ENCODE measurements at regions not wholly inside any gene's neighbourhood (a gene's known extent, or its start where the extent isn't known, plus 50 kb on each side); places are given as distances from the start of the nearest gene placed in this dataset.
"Not testable (repeated sequence)": the region's sequence is repeated elsewhere in the genome, so short reads cannot be mapped to it uniquely, and the experiment has no call there.

DNA sequence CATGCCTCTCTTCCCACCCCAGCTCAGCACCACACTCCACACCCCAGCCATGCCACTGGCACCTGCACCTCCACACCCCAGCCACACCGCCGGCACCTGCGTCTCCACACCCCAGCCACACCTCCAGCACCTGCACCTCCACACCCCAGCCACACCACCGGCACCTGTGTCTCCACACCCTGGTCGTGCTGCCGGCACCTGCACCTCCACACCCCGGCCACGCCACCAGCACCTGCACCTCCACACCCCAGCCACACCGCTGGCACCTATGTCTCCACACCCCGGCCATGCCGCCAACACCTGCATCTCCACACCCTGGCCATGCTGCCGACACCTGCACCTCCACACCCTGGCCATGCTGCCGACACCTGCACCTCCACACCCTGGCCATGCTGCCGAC lies 389.7 kb upstream of the MYT1L start:
- not testable (repeated sequence) for DNase-seq (ENCODE audit: low read depth, low spot score)

DNA sequence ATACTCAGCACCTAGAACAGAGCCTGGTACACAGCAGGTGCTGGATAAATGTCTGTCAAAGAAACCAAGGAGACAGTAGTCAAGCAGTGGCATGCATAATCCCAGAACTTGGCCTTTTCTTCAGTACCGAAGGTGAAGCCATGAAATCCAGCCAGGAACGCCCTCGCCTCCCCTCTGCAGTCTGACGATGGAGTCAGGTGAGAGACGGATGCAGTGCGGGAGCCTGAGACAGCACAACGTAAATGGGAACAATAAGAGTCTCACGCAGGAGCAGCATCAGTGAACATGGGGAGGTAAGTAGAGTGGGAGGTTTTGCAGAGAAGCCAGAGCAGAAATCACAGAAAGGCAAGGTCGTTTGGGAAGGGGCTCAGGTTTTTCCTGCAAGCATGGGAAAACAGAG lies 389.3 kb upstream of the MYT1L start:
- no peak for DNase-seq (ENCODE audit: low read depth, low spot score)

DNA sequence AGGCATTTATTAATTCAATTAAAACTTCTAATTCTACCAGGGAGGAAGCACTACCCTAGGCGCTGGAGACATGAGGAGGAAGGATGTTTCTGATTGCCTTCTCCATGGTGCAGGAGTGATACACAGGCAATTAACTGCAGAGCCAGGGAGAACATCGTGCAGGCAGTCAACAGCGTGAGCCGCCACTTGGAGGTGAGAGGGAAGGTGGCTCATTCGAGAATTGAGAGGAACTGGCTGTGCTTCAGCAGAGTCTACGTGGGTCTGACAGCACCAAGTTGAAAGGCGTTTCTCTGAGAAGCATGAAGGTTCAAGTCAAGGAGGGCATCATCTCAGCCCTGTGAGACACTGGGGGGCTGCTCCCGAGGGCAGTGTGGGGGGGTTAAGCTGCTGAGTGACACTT lies 388.7 kb upstream of the MYT1L start:
- DNase-seq (ENCODE audit: low read depth, low spot score) = no peak

DNA sequence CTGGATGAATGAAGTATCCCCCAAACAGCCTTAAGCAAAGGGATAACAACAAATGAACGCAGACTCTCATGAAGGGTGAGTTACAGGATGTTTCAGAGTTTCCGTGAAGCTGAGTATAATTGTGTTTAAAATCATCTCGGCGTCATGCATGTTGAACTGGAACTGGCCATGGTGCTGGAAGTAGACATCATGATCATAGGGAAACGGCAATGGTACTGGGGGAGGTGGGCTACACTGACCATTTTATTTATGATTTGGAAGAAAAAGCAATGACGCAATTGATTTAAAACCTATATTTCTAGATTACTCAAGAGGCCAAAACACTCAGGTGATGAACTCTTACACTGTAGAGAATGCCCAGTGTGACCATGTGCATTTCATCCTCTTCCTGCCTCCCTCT lies 387.9 kb upstream of the MYT1L start:
- no peak for DNase-seq (ENCODE audit: low read depth, low spot score)

DNA sequence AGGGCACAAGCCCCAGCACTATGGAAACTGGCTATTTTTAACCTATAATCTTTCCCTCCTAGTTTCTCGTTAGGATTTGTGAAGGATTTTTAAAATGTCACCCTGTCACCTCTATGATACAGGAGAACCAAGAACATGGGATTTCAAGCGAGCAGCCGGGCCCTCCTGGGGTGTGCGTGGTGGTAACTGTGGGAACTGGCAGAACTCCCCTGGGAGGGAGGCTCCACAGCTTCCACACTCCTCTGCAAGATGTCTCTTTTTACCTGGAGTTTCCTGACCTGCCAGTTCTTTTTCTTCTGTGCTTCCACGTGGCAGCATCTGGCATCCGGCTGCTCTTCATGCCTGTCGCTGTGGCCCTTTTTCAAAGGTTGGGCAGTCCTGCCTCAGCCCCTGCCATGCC lies 386.3 kb upstream of the MYT1L start:
- DNase-seq (ENCODE audit: low read depth, low spot score) = no peak

DNA sequence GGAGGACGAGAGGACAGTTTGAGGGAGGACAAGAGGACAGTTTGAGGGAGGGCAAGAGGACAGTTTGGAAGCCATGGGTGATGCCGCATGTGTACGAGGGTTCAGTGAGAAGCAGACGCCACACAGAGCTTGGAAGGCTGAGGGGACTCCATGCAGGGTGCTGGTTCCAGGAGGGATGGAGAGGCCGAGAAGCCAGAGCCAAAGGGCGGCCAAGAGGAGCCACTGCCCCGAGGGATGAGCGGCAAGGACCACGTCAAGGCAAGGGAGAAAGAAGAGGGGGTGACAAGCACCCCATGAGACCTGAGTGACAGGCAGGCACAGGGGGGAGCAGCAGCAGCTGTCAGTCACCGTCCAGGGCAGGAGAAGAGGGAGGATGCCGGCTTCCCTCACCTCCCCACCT lies 385.7 kb upstream of the MYT1L start:
- DNase-seq (ENCODE audit: low read depth, low spot score) = no peak

DNA sequence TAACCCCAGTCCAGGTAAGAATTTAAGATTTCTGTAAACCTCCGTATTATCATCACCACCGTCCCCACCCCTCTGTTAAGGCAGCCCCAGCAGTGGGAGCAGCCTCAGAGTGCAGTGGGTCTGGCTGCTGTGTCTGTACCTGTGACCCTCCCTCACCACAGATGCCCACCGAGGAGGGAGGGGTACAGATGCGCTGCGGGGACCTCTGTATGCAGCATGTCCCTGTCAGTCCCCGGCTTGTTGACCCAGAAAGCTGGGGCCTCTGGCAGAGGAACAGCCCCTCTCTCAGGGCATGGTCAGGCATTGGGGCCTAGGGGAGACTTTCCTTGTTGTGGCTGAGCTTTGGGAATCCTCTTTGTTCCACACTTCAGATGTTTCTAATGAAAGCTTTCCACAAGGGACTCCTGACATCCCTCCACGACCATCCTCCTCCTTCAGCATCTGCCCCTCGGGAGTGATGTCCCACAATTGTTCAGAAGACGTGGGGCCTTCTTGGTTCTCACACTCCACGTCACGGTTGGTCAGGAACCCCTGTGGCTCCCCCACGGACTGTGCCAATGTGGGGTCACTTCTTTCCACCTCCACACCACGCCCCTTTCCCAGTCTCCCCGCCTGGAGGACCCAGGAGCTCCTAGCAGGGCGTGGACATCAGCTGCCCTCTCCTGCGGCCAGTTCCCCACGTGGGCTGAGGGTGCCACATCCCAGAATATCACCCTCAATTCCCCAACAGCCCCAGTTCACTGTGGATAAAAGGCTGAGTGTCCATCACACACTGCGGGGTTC lies 384.2 kb upstream of the MYT1L start:
- no peak for DNase-seq (ENCODE audit: low read depth, low spot score)

DNA sequence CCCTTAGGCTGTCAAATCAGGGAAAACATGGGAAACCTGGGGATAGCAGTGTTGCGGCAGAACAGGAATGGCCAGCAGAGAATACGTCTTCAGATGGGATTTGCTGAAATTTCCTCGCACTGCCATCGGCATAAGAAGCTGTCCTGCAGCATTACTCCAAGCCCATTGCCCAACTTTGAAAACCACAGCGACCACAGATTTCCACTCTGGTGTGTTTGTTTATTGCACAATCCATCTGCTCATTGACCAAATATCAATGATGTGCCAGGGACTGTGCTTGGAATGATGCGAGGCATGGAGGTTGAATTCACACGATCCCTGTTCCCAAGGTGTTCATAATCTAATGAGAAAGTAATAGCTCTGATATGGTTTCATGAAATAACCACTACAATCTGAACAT lies 383.3 kb upstream of the MYT1L start:
- no peak for DNase-seq (ENCODE audit: low read depth, low spot score)

DNA sequence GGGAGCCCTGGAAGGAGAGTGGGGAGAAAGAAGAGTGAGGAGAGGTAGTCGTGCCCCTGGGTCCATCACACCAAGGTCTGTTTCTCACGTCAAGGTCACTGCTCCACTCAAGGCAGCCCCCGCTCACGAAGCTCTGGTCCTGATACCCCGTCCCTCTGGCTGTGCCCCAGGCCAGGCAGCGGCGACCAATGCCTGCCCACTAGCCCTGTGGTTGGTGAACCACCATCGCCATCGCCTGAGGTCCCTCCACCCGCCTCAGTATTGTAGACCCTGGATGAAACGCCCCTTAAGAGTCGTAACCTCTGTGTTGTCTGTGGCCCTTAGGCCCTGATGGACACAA lies 378.3 kb upstream of the MYT1L start:
- no peak for DNase-seq (ENCODE audit: low read depth, low spot score)

DNA sequence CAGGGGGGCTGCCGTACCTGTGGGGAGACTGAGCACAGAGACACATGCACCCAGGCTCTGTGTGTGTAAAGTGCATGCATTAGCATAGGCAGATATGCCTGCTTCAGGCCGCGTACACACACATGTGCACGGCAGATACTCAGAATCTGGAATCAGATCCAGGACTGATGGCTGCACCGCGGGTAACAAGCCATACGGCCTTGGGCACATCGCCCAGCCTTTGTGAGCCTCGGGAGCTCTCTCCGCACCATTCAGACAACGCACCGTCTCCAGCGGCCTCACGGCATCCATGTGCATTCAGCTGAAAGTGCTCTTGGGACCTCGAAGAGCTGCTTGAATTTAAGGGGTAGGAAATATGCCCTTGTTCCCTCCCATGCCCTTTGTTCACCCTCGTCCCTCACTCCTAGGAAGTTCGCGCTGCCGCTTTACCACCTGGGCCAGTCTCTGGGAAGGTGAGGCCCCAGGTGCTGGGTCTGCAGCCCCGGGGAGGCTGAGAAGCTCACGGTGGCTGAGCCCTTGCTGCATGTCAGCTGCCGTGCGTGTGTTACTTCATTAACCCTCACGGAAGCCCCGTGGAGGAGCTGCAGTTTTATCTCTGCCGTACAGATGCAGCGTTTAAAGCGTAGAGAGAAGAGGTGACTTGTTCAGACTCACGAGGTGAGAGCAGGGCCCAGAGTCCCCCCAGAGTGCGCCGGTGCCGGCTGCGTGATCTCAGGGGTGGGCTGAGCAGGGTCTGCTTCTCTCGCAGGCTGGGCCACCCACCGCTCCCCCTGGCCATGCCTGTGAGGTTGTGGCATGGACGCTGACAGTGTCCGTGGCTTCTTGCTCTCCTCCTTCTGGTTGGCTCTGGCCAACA lies 377.7 kb upstream of the MYT1L start:
- DNase-seq (ENCODE audit: low read depth, low spot score) = no peak

DNA sequence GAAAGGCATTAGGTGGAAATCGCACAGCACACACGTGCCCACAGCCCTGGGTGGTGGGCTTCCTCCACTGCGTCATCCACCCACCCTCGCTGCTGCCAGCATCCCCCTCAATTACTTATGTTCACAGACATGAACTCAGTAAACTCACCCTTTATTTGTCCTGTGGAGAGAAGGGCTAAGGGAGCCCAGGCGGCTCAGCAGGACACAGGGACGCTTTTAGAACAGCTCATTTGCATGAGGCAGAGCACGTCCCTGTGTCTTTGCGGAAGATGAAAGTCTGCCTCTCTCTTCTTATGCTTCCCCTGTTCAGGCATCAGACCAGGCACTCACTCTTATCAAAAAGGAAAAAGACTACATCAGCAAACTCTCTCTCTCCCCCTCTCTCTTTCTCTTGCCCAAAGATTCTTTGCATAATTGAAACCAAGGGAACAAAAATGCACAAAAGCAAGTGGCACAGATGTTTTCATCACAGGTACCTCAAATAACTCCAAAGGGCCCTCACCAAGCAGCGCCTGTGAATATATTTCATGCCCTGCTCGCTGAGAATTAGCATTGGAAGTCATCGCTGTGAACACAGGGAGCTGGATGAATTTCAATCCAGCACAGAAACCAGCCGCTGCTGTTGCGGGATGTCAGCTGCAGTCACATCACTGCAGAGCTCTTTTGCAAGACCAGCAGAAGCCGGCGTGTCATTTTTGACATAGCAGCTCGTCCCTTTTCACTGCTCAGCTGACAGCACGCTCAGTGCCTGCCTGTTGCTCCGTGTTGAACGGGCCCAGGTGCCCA lies 376.3 kb upstream of the MYT1L start:
- DNase-seq (ENCODE audit: low read depth, low spot score) = no peak

DNA sequence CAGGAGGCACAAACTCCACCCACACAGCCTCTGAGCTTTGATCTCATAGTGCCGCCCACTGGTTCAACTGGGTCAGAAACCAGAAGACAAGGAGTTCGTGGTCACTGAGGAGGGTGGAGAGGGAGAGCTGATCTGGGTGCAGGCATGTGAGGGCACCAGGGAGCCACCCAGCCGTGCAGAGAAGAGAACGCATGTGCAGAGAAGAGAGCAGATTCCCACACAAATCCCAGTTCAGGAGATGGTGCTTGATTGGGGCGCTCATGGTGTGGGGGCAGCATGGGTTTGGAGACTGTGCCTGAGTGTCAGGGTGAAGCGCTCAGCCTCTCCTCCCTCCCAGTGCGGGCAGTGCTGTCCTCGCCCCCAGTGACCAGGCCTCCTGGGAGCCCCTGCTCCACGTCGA lies 375.2 kb upstream of the MYT1L start:
- no peak for DNase-seq (ENCODE audit: low read depth, low spot score)

DNA sequence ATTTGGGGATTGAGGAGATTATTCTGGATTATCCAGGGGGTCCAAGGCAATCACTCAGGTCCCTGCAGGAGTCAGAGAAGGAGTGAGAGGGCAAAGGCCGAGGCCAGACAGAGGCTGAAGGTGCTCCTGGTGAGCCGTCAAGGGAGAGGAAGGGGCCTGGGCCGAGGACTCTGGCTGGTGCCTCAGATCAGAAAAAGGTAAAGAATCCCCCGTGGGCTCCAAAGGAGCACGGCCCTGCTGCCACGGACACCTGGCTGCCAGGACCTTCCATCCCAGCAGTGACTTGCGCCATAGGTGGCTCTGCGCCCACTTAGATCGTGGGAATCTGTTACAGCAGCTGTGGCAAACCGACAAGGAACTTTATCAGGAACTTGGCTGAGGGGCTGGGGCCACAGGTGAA lies 374.8 kb upstream of the MYT1L start:
- no peak for DNase-seq (ENCODE audit: low read depth, low spot score)

DNA sequence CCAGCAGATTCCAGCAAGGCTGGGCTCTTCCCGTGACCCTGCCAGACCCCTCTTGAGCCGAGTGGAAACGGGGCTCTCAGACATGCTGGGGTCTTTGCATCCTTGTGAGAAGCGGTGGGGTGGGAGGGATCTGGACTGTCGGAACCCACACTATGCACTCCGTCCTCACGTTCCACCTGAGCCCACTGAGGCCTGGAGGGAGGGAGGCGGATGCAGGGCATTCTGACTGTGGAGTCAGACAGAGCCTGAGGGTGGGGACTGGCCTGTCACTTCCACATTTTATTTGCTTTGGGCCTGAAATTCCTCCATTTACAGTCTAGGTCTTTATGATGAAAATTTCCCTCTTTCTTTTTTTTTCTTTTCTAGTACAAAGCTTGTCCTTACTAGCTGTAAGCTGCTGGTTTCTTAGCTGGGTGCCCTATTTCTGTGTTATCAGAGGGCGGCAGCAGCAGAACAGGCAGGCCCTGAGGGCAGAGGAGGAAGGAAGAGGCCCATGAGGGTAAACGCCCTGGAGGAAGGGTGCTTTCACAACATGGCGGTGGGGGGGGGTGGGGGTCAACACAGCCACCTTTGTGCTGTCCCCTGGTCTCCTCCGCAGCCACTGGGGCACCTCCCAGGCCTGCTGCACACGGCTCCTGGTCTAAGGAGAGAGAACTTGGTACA lies 373.5 kb upstream of the MYT1L start:
- DNase-seq (ENCODE audit: low read depth, low spot score) = peak; percentile 40

DNA sequence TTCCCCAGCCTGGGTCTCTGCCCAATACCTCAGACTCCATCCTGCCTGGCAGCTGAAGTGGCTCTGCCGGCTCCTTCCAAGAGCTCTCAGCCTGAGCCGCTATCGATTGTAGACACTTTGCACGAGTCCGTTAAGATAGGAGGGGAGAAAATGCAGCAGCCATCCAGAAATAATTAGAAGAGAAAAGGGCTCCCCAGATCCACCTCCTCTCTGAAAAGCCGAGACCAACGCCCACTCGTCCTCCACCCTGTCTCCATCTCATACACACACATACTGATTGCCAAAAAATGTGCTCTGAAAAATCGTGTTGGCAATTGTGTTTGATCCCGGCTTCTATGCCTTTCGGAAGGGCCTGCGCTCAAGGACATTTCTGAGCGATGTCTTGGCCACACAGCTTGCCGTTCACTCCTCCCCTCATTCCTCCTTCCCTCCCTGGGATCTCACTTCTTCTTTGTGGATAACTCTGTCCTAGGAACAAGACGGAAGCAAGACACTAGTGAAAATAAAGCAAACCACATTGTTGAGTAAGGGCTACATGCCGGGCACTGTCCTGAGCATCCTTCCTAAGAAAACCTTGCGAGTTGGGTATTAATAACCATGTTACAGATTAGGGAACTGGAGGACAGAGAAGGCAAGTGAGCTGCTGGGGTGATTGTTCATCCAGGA lies 372.8 kb upstream of the MYT1L start:
- no peak for DNase-seq (ENCODE audit: low read depth, low spot score)

DNA sequence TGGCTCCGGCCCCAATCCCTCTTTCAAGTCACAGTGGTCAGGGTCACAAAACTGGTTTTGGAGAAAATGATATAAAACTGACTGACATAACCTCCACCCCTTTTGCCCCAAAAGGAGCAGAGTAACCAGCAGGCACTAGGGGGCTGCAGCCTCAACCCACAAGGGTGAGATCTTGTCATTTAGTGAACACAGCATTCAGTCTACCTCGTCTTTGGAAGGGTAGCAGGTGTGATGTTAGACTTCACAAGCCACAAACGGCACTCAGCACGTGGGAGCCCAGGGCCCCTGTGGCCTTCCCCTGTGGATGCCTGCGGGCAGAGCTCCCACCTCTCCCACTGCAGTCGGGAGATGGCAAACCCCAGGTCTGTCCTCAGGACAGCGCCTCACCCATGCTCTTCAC lies 372.1 kb upstream of the MYT1L start:
- DNase-seq (ENCODE audit: low read depth, low spot score) = no peak

DNA sequence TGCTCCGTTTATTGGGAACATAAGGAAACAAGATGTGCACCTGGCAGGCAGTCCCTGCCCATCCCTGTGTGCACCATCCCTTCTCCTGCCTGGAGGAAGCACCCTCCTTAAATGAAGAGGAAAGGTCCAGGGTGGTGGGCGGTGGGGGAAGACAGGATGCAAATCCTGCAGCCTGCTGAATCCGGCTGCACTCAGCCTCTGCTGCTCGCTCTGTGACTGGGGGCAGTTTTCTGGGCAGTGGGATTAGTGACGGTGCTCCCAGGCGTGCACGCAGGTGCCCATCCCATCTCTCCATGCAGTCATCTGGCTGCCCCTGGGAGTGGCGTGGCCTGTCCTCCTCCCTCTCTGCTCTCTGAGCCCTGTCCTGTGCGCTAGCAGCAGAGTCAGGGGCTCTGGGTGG lies 371.3 kb upstream of the MYT1L start:
- DNase-seq (ENCODE audit: low read depth, low spot score) = no peak

DNA sequence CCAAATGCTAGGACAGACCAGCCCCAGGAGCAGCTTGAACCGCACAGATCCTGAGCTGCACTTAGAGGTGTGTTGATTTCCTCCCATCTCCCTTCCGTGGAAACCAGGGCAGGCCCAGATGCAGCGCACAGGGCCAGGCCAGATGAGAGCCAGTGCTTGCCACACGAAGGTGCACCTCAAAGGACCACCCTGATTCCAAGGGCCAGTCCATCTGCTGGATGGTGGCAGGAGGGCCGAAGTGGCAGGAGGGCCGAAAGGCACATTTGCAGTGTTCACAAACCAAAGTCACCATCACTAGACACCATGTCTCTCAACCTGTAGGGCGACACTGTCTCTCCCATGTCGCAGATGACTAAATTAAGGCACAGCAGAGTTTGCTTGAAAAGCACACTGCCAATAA lies 370.7 kb upstream of the MYT1L start:
- DNase-seq (ENCODE audit: low read depth, low spot score) = no peak

DNA sequence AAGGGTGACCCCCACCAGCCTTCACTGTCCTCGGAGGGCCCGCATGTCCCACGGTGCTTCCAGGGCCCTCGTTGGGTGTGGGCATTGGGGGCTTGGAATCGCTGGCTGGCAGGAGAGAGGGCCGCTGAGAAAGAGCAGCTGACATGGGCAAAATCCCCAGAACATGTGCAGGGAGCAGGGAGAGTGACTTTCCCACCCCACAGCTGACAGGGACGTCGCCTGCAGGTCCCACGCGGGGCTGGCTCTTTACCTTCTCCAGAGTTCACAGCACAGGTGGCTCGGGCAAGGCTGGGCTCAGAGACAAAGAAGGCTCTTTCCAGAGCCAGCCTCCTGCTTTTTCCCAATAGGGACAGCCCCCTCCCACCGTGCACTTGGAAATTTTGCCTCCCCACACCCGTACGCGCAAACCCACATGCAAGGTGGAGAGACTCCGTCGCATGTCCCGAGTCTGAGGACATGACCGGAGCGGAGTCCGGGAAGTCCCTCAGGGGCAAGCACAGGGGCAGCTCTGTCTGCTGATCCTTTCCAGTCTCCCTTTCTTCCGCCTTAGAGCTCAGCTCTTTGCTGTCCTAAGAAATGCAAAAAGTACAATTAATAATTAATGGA lies 370.2 kb upstream of the MYT1L start:
- DNase-seq (ENCODE audit: low read depth, low spot score) = no peak

DNA sequence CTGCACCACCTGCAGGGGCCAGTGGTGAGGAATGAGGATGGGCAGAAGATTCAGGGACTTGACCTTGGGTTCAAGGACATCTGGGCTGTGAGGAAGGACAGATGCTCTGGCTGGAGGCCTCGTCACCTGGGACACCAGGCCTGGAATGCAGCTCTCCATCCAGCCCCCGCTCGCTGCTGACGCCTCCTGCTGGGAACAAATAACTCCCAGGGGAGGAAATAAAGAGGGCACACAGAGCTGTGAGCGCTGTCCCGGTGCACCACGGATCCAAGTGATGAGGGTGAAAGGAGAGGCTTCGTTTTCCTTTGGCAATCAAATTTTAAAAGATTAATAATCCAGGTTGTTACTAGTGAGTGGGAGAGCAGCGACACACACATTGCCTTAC lies 368.0 kb upstream of the MYT1L start:
- DNase-seq (ENCODE audit: low read depth, low spot score) = peak; percentile 46
